GM19438 (cell line): ENCODE measurements at regions not wholly inside any gene's neighbourhood (a gene's known extent, or its start where the extent isn't known, plus 50 kb on each side); places are given as distances from the start of the nearest gene placed in this dataset.

Experiments
- ATAC-seq: cut with Tn5 transposase; IDR thresholded peaks from one replicate; pipeline ENCODE4 v1.9.1; 2021; ENCODE audit warnings: low read depth; ENCODE audit not compliant: unreplicated experiment

DNA sequence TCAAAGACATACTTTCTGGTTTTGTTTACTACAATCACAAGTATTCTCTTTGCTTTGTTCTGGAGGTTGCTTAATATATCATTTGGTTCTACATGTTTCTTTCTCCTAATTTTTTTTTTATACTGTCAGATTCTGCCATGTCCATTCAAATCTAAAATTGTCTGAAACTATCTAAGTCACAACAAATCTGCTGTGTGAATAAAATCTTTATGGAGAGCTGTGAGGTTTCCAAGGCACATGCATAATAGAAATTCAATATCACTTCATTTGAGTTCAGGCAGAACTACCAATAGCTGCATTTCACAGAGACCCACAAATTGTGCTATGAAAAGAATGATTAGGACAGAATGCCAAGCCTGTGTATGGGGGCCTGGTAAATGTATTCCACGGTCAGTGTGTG lies 346.9 kb upstream of the ARRDC3 start:
- no peak for ATAC-seq

DNA sequence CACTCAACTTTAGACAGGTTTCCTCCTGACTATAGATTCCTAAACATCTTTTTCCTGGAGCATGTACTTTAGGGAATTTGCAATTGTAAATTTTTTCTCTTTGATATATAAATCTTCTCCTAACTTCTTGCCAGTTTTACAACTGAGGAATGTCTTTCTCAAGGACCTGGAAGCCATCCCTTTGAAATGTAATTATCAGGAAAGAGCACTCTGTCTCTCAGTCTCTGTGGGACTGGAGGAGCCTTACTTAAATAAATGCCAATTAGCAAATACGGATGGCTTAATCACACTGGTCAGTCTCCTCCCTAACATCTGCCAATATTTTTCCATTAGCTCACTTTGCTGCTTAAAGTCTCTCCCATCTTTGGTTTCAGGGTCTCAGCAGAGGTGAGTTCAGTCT lies 344.3 kb upstream of the ARRDC3 start:
- no peak for ATAC-seq

DNA sequence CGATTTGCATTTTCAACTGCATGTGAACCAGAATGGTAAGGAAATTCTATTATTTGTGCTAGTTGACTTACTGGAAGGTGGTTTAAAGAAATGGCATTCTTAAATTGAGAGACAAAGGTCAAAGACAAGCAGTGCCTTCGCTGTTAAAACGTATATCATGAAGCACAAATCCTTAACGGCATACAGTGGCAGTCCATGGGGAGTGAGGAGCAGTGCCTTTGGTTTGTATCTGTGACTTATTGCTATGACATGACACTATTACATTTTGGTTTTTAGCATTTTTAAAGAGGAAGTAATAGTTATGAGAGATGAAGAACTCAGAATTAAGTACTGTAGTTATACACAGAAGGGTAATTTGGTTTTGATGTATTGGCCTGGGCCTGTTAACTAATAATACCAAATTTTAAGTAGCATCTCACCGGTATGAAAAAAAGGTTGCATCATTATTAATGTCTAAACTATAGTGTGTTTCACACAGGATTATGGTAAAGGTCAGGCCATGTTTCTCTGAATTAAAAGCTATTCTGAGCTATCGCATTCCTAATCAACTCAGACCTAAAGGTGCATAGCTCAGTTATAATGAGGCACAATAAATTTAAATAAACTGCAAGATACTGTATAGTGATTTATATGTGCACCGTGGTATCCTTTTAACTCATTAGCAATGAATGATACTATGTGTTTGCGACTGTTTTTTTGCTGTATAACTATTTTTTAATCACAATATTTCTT lies 339.8 kb upstream of the ARRDC3 start:
- no peak for ATAC-seq

DNA sequence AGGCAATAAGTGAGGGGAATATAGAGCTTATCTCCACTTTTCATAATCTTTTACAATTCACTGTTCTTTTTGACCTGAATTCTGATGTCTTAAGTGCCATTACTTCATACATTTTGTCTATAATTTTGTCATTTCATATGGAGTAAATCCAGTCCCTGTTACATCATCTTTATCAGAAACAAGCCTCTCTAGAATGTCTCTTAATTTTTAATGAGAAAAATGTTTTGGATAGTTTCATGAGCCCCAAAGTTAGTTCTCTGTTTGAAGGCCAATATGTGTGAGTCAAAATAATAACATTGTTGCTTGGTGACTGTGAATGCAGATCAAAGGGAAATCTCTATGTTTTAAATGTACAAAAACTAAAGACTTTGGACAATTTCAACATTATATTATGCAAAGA lies 329.6 kb upstream of the ARRDC3 start:
- ATAC-seq: no peak

DNA sequence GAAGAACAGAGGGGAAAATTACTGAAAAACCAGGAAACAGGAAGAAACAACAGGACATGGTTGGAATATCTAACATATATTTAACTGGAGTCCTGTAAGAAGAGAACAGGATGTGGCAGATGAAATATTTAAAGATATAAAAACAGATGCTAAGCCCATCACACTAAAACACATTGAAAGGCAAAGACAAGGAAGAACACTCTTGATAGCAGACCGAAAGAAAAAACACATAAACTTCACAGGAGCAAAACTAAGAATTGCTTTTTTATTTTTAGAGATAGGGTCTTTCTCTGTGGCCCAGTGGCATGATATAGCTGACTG lies 324.4 kb upstream of the ARRDC3 start:
- no peak for ATAC-seq

DNA sequence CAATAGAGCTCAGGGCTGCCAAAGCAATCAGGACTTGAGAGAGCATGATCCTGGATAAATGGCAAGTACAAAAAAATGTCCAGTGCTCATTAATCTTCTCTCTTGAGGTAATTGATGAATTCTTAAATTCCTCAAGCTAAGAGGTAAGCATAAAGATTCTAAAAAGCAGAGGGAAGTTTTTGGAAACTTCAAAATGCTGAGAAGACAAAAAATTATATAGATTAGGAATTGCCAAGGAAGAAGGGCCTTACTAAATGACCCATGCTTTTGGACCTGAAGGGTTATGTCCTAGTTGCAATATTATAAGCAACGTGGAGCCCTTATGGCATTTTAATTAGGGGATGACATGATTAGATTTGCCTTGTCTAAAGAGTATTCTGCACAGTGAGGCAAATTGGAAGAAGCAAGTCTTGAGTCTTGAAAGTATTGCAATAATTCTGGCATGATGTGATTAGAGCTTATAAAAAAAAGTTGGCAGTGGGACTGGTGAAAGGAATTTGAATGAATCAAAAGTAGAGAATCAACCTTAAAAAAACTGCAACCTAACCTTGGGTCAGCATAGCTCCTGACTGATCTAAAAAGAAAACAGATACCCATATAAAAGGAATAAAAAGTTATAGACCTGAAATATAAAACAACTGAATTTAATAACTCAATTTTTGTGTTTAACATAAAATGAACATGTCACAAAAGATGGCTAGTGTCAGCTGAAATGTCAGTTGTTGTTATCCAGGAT lies 323.8 kb upstream of the ARRDC3 start:
- no peak for ATAC-seq

DNA sequence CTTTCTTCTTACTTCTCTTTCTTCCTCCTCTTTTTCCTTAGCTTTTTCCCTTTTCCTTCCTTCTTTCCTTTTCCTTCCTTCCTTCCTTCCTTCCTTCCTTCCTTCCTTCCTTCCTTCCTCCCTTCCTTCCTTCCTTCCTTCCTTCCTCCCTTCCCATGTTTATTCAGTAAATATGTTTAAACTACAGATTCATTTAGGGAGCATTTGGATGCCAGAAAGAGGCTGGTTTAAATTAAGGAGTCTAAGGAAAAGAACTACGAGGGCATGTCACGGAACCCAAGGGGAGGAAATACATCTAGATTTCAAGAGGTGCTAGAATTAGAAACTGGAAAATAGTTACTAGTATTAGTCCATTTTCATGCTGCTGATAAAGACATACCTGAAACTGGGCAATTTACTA lies 320.0 kb upstream of the ARRDC3 start:
- no peak for ATAC-seq

DNA sequence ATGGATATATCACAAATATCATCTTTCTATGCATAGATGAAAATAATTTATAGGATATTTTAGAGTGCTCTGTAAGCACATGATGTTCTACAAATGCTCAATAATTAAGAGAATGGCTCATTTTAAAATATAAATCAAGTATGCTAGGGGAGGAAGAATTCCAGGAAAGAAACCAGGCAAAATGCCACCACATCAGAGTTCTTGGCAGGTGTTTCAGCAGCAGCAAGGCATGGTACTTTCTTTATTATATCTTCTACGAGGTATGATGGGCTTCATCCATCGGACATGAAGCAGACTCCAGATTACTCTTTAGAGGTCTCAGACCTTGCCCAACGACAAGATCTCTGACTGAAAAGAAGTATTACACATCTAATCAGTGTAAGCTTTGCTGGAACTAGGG lies 316.3 kb upstream of the ARRDC3 start:
- no peak for ATAC-seq

DNA sequence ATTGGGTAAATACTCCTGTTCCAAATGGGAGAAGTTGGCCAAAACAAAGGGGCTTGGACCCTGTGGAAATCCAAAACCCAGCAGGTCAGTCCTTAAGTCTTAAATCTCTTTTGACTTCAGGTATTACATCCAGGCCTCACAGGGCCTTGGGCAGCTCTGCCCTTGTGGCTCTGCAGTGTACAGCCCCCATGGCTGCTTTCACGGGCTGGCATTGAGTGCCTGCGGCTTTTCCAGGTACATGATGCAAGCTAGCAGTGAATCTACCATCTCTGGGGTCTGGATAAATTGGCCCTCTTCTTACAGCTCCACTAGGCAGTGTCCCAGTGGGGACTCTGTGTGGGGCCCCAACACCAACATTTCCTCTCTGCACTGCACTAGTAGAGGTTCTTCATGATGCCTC lies 308.5 kb upstream of the ARRDC3 start:
- no peak for ATAC-seq

DNA sequence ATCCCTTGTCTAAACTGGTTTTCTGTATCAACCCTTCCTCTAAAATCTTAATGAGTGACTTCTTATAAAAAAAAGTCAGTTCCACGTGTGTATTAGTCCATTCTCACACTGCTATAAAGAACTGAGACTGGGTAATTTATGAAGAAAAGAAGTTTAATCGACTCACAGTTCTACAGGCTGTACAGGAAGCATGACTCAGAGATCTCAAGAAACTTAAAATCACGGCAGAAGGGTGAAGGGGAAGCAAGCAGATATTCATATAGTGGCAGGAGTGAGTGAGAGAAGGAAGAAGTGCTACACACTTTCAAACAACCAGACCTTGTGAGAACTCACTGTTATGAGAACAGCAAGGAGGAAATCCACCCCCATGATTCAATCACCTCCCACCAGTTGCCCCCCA lies 307.8 kb upstream of the ARRDC3 start:
- no peak for ATAC-seq

DNA sequence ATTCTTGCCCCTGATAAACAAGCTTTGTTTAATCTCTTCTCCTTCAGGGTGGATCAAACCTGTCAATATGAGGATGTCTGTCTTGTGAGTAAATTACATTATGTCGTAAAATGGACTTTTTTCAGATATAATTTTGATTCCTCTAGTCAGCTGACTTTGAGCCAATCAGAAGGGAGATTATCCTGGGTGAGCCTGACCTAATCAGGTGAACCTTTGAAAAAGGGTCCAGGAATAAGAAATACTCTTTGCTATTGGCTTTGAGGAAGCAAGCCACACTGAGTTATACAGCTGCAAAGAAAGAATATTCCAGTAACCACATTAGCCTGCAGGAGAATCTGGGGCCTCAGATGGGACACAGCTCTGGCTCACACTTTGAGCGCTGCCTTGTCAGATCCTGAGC lies 304.3 kb upstream of the ARRDC3 start:
- no peak for ATAC-seq

DNA sequence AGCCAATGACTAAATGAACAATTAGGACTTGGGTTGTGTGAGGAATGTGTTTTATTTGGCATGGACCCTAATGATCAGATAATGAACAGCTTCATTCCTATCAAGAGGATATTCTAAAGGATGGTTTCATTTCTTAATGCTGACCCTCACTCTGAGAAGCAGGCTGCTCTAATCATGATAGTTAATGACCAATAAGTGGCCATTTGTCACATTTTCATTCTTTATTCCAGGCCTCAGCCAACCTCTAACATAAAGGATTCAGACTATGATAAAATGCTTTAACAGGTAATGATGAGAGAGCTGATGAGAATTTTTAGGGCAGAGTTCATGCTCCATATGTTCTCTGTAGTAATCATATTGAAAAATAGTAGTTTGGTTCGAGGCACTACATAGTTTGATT lies 301.5 kb upstream of the ARRDC3 start:
- ATAC-seq: no peak

DNA sequence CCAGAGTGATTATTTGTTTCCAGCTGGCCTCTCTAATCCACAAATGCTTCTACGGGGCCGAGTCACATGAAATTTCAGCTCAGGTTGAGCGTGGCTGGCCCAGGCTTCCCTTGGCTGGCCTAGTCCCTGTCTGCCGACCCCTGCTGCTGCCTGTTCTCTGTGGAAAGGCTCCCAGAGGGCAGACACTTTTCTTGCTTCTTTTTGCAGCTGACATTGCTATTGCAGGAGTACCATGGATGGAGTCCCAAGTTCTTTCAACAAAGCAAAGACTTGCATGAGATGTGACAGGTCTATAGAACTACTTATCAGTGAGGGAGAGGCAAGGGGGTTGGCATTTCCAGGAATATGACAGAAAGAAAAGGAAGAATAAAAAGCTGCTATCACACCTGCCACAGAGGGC lies 287.4 kb upstream of the ARRDC3 start:
- no peak for ATAC-seq

DNA sequence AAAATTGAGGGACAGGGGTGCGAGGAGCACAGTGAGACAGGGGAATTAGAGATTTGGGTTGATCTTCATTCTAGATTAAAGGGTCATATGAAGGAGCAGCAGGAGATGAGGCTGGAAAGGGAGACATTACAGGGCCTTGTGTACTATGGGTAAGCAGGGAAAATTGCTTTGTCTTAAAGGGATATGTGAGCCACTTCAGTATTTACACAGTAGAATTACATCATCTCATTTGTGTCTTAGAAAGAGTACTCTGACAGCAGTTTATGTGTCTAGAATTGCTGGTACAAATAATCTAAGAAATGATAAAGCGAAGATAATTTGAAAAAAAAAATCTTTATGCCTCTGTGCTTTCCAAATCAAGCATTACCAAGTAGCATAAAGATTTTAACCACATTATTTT lies 287.0 kb upstream of the ARRDC3 start:
- no peak for ATAC-seq

DNA sequence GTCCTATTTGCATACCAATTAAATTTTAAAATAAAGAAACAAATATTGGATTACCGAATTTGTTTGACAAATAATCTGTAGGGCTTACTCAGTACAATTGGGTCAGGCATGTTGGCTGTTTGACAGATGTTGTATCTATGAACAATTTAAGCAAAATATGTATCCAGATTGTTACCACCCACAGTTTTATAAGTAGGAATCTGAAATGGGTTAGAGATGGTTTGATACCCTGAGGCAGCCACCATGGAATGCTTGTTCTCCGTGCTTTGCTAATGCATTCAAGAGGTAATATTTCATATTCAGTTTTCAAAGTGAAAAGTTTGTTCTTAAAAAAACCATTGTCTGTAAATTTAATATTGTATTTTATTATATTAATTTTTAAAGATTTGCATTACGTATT lies 285.1 kb upstream of the ARRDC3 start:
- no peak for ATAC-seq

DNA sequence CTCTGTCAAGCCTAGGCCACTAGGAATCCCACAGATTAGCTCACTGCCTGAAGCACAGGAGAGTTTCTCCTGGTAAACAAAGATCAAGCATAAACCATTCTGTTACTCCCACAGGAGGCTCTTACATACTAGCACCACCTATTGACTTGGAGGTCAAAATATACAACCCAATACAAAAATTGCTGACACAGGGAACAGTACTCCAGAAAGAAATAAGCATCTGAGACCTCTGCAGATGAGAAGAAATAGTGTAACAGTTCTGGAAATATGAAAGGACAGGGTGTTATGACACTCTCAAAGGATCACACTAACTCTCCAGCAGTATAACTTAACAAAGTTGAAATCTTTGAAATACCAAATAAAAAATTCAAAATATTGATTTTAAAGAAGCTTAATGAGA lies 269.6 kb upstream of the ARRDC3 start:
- ATAC-seq: no peak

DNA sequence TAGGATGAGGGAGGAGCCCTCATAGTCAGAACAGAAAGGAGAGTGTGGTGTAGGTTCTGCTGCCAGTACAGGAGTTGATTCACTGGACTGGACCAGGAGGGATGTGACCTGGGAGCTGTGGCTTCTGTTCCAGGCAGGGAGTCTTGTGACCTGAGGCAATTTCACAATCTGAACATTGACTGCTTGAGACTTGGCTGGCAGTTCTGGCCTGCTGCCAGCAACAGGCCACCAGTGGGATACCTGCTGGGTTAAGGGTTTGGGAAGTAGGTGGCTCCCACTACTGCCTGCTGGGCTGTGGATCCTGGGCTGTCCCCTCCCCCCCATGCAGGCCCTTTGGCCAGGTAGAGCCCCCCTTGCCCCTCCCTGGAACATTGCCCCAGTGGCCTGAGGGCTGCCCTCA lies 268.6 kb upstream of the ARRDC3 start:
- ATAC-seq: no peak

DNA sequence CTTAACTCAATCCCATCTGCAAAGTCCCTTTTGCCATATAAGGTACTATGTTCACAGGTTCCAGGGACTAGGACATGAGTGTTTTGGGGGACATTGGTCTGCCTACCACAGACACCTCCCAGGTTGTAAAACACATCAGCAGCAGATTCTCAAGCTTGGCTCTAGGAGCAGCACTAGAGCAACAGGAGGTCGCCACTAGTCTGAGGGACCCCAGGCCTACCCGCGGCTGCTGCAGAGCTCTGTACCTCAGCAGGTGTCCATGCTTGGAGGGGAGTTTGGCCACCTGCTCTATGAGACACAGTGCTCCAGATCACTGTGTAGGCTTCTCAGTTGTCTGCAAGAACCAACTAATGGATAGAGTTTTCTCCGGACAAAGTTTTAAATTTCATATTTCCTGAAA lies 262.2 kb upstream of the ARRDC3 start:
- no peak for ATAC-seq

DNA sequence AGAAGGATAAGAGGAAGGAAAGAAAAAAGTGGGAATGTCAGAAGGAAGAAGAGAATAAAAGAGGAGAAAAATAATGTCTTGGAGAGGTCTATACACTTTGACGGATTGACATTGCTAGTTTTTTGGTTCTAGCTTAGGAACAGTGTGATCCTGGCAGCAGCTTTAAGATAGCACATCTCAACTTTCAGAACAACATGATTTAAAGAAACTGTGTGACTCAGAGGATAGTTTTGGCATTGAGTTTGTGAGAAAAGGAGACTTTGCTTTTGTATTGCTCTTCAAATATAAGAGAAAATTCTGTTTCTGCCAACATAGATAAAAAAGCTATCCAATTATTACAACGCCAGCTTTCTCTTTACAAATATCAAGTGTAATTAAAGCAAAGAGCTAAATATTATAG lies 260.7 kb upstream of the ARRDC3 start:
- no peak for ATAC-seq

DNA sequence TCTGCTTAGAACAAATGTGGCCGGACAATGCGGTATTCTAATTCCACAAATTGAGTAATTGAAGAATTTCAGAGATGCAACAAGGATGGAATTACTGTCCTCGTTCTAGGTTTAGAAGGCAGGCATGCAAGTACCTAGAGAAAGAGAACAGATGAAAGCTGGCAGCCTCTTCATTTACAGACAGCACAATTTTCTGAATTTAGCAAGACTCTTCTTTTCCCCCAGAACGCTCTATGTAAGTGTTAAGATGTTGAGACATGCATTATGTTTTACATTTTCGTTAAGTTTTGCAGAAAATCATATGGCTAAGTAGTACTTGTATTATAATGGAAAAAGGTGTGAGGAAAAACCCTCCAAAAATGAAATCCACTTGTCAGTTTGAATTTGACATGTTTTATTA lies 259.5 kb upstream of the ARRDC3 start:
- no peak for ATAC-seq

DNA sequence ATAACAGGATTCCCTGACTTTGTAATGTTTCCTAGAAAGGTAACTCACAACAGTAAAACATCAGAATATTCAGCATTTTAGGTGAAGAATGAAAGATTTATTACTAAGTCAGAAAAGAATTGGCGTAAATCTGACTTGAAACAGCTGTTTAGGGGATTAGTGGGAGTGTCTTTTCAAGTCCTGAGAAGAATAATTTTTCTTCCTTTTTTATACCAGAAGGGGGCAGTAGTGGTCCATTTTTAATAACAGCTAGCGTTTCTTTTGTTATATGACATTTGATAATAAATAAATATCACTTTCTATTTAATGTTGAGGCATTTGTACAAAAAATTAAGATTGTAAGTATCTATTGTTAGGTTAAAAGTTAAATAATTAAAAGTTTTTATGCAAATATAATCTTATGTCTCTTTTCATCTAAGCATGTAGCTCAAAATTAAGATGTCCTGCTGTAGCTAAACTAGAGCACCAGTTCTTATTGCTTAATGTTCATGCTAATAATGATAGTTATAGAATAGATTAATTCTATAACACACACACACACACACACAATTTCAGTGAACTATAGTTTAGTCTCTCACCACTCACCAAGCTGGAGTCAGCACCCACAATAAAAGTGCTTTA lies 258.7 kb upstream of the ARRDC3 start:
- ATAC-seq: no peak

DNA sequence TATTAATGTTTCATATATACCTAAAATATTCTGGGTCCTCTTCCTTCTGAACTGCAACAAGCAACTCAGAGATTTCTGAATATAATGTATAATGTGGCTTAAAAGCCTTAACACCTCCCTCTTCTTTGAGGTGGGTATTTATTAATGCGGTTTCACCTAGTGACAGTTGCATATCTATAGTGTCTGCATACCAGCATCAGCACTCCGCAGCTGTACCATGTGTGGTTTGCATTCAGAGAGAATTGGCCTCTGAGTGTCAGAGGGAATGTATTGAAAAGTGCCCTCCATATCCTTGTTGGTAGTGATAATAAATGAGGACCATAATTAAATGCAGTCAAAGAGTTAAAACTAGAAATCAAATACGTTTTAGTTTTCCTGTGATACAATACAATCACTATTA lies 256.6 kb upstream of the ARRDC3 start:
- no peak for ATAC-seq
